ENCODE measurements at regions not wholly inside any gene's neighbourhood (a gene's known extent, or its start where the extent isn't known, plus 50 kb on each side); places are given as distances from the start of the nearest gene placed in this dataset.

DNA sequence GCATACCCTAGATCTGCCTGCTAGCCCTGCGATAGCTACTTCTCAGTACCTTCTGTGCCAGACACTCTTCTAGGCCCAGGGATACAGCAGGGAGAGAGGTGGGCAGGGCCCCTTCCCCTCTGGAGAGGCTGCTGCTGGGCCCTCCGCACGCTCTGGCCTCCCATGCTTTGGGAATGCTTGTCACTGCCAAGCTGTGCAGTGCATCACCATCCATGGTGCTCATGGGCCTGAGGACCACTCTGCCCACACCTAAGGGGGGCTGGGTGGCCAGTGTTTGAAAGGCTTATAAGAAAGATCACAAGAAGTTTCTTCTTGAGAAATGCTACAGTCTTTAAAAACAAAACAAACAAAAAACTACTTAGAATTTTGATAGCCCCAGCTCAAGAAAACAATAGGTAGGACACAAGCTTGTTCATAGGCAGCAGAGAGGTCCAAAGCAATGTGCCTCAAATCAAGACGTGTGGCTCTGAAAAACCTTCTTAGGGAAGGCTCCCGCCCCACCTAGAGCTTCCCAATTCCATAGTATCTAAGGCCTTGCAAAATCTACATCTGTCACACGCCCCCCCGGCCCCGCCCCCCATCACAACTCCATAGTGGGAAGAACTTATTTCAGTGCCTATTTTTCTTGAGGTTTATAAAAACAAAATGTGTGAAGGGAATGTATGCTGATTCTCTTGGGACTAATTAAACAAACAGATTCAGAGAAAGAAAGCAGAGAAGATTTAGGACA lies 145.8 kb downstream of the TM9SF2 start:
- no peak overlapping the region for H2BK5ac ChIP-seq (ENCODE audit: insufficient read length, low read length)
- TF ChIP-seq, protein P1, sequence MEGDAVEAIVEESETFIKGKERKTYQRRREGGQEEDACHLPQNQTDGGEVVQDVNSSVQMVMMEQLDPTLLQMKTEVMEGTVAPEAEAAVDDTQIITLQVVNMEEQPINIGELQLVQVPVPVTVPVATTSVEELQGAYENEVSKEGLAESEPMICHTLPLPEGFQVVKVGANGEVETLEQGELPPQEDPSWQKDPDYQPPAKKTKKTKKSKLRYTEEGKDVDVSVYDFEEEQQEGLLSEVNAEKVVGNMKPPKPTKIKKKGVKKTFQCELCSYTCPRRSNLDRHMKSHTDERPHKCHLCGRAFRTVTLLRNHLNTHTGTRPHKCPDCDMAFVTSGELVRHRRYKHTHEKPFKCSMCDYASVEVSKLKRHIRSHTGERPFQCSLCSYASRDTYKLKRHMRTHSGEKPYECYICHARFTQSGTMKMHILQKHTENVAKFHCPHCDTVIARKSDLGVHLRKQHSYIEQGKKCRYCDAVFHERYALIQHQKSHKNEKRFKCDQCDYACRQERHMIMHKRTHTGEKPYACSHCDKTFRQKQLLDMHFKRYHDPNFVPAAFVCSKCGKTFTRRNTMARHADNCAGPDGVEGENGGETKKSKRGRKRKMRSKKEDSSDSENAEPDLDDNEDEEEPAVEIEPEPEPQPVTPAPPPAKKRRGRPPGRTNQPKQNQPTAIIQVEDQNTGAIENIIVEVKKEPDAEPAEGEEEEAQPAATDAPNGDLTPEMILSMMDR (conservative IDR thresholded peaks at IDR 0.05): no peak
- no peaks in the 10 kb centered on the region for H3K36me3 Mint-ChIP-seq (ENCODE audit: insufficient read depth in 1 of 3, low read depth in 3 of 3)
- DNase-seq: no peak
- H3K27me3 Mint-ChIP-seq (ENCODE audit: low read depth): no peaks in the 10 kb centered on the region
- no peak overlapping the region for H3K4me2 ChIP-seq (ENCODE audit: insufficient read depth, insufficient read length, low read length)
- no peaks in the 10 kb centered on the region for H3K9me3 ChIP-seq (ENCODE audit: control insufficient read depth, low read depth, low read length)
- H3K79me1 ChIP-seq (ENCODE audit: insufficient read depth, low read depth, low read length, poor library complexity, severe bottlenecking): no peaks in the 10 kb centered on the region
- H3K79me2 ChIP-seq (ENCODE audit: insufficient read depth, low read length): no peaks in the 10 kb centered on the region
- H2AFZ ChIP-seq (ENCODE audit: low read length): no peak overlapping the region
- H2BK15ac ChIP-seq (ENCODE audit: low read depth, low read length): no peak overlapping the region
- H3K4ac ChIP-seq (ENCODE audit: low read depth, low read length): no peak overlapping the region
- no peak overlapping the region for H2BK12ac ChIP-seq (ENCODE audit: insufficient read length, low read depth, low read length)
- H3K4me1 Mint-ChIP-seq: peaks cover 12 to 19% of the 10 kb centered on the region in 2 experiments
- no peak overlapping the region for H4K8ac ChIP-seq (replicated peaks; ENCODE audit: insufficient read length, low read depth, low read length)
- WGBS (ENCODE audit: extremely low coverage, insufficient read length, low lambda C conversion rate): no CpG with 5 or more reads among the region's 8 CpGs
- H4K20me1 ChIP-seq (ENCODE audit: control insufficient read depth, insufficient read depth, insufficient read length): no peaks in the 10 kb centered on the region
- H3T11ph ChIP-seq (ENCODE audit: low read length): no peak overlapping the region
- H3K4me1 ChIP-seq (ENCODE audit: insufficient read depth, low read length): no peaks in the 10 kb centered on the region; the same call in none of the 2 replicates
- no peak overlapping the region for H2BK120ac ChIP-seq (ENCODE audit: low read depth, low read length, poor library complexity, severe bottlenecking)
- H2BK20ac ChIP-seq (ENCODE audit: low read depth, low read length, poor library complexity, severe bottlenecking): no peak overlapping the region
- no peaks in the 10 kb centered on the region for H3K9me3 Mint-ChIP-seq
- no peak overlapping the region for H3K27ac Mint-ChIP-seq
- no peak overlapping the region for H3K56ac ChIP-seq (ENCODE audit: insufficient read length, low read depth, low read length)
- no peak overlapping the region for H3K18ac ChIP-seq (ENCODE audit: insufficient read length, low read depth, low read length)
- H4K5ac ChIP-seq (ENCODE audit: insufficient read length, low read depth, low read length): no peak overlapping the region
- H3K9ac ChIP-seq (ENCODE audit: extremely low read depth, insufficient read length, low read length): no peak overlapping the region
- no peak overlapping the region for H3K4me3 Mint-ChIP-seq
- no peak overlapping the region for H4K91ac ChIP-seq (ENCODE audit: insufficient read length, low read depth, low read length)
- no peak overlapping the region for H3K27ac ChIP-seq (ENCODE audit: insufficient read length, low read depth, low read length)
- H3K27me3 ChIP-seq (ENCODE audit: insufficient read depth, low read length): no peaks in the 10 kb centered on the region
- no peak overlapping the region for H2AK5ac ChIP-seq (ENCODE audit: insufficient read length, low read length)
- H3K23me2 ChIP-seq (ENCODE audit: insufficient read length, low read depth, low read length, poor library complexity, severe bottlenecking): no peaks in the 10 kb centered on the region
- H3K23ac ChIP-seq (ENCODE audit: insufficient read length, low read depth, low read length): no peak overlapping the region
- no peak overlapping the region for H3K14ac ChIP-seq (ENCODE audit: insufficient read depth, low read length)

Measured in H9 (cell line).